ENCODE measurements at regions not wholly inside any gene's neighbourhood (a gene's known extent, or its start where the extent isn't known, plus 50 kb on each side); places are given as distances from the start of the nearest gene placed in this dataset.

DNA sequence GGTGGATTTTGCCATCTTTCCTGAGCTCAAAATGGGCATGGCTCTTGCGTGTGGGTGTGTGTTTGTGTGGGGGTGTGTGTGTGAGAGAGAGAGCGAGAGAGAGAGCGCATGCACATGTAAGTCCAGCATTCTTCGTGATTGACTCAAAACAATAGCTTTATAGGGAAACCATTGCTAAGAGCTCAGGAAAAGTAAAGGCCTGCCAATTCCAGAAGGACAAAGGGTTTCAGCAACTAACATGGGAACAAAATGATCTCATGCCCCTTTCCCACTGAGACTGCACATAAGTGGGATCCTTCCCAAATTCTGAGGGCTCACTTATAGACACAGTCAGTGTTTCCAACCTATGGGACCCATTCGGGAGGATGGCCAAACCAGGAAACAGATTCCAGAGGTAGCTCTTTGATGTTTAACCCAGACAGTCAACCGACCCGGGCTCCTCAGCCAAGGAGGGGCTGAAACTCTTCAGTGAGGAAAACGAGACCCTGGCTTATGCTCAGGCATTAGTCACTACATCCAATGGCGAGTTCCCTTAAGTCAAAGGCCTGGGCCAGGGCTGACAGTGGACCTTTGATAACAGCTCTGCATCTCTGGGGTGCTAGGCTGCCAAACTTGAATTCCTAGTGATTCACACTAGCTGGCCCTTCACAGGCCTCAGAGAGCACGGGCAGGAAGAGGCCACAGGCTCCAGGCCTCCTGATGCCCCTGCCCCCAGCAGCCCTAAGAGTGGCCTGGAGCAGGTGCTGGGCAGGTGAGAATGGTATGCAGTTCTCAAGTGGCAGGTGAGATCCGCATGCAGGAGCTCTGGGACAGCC lies 305.0 kb upstream of the C2CD4B start:
- Mint-ChIP-seq H3K9me3 (no peaks in the 10 kb centered on the region), H3K36me3 (no peaks in the 10 kb centered on the region), H3K27ac (no peak overlapping the region), H3K4me1 (peaks cover 5 to 6% of the 10 kb centered on the region in 2 donors), H3K4me3 (no peak overlapping the region), H3K27me3 (peaks cover 4 to 7% of the 10 kb centered on the region in 2 donors)
- ATAC-seq (replicated peaks): no peak
- no peak for DNase-seq

DNA sequence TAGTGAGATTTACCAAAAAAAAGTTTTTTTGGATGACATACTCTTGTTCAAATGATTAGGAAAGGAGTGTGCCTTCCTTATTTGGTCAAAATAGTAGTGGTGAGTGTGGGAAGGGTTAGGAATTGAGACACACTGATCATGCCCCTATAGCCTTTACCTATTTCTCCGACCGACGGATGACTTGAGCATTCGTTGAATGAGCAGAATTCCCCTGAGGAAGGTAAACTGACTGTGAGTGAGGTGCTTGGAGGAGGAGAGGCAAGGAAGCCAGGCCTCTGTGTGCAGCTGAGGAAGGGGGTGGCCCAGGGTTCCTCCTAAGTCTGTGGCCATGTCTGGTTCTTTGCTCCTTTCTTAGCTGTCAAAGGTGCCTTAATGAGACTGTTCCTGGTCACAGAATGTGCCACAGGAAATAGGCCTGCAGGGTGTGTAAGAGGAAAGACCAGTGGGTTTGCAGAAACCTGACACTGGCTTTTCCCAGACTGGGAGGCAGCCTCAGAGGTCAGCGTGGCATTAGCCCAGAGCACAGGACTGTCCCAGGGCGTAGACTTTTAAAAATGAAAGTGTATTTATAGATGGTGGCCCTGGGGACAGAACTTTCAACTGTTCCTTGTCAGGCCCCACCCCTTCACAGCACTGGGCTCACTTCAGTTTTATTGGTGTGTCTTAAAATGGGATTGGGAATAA lies 307.7 kb upstream of the C2CD4B start:
- Mint-ChIP-seq H3K9me3 (no peaks in the 10 kb centered on the region), H3K27ac (no peak overlapping the region), H3K27me3 (no peaks in the 10 kb centered on the region), H3K4me1 (peaks cover 5 to 6% of the 10 kb centered on the region in 2 donors), H3K36me3 (no peaks in the 10 kb centered on the region), H3K4me3 (no peak overlapping the region)
- DNase-seq (no peak), ATAC-seq (replicated peaks) (peak; percentile 48 to 61)

DNA sequence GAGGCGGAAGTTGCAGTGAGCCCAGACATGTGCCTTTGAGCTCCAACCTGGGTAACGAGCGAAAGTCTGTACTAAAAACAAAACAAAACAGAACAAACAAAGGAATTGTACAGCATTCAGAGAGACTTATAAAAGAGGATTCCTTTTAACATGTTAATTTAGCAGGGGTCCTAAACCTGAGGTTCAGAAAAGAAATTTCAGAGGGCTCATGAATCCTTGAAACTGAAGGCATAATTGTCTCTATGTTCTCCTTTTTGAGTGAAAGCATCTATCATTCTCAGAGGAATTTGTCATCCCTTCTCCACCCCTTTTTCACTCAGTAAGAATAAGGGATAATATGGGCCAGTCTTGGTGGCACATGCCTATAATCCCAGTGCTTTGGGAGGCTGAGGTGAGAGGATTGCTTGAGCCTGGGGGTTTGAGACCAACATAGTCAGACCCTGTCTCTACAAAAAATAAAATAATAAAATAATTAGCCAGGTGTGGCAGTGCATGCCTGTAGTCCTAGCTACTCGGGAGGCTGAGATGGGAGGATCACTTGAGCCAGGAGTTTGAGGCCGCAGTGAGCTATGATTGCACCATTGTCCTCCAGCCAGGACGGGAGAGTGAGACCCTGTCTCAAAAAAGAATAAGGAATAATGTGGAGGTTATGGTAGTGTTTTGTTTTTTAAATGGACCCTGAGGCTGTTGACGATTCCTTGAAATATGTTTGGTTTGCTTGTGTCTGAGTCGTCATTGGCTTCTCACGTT lies 309.1 kb upstream of the C2CD4B start:
- no peak for ATAC-seq (replicated peaks)
- Mint-ChIP-seq H3K4me1 (peaks cover 5 to 6% of the 10 kb centered on the region in 2 donors), H3K27me3 (no peaks in the 10 kb centered on the region), H3K4me3 (no peak overlapping the region), H3K9me3 (no peaks in the 10 kb centered on the region), H3K27ac (no peak overlapping the region), H3K36me3 (no peaks in the 10 kb centered on the region)
- no peak for DNase-seq

- Mint-ChIP-seq H3K36me3 (no peaks in the 10 kb centered on the region), H3K27me3 (no peaks in the 10 kb centered on the region), H3K4me1 (peaks cover 5 to 6% of the 10 kb centered on the region in 2 donors), H3K4me3 (no peak overlapping the region), H3K9me3 (no peaks in the 10 kb centered on the region), H3K27ac (no peak overlapping the region)
- DNase-seq (no peak), ATAC-seq (replicated peaks) (peak in 1 of 2 donors; percentile 29)
These were observed 309.7 kb upstream of the C2CD4B start for GRCh38 chr15:62474771-62475124.

GRCh38 chr15:62475591-62475990 lies 310.5 kb upstream of the C2CD4B start:
- H3K4me1 Mint-ChIP-seq: peaks cover 5 to 6% of the 10 kb centered on the region in 2 donors
- H3K27me3 Mint-ChIP-seq: no peaks in the 10 kb centered on the region
- H3K4me3 Mint-ChIP-seq: no peak overlapping the region
- no peaks in the 10 kb centered on the region for H3K36me3 Mint-ChIP-seq
- no peak overlapping the region for H3K27ac Mint-ChIP-seq
- H3K9me3 Mint-ChIP-seq: no peaks in the 10 kb centered on the region
- DNase-seq: no peak
- no peak for ATAC-seq (replicated peaks)

DNA sequence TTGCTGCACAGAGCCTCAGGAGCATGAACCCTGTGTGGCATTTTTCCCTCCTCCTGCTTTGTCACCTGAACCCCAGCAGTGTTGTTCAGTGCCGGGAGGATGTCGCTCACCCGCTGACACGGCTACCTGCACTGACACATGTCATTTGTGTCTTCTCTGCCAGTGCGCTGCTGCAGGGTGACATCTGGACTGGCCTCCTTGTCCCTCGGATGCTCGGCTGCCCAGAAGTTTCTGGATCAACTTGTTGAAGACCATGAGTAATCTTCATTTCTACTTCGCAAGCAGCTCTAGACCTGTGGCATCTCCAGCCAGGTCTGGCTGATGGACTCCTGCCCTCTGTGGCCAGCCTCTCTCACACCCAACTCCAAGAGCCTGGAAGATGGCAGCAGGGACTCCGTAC lies 311.1 kb upstream of the C2CD4B start:
- no peak for ATAC-seq (replicated peaks)
- H3K36me3 Mint-ChIP-seq: no peaks in the 10 kb centered on the region
- H3K9me3 Mint-ChIP-seq: no peaks in the 10 kb centered on the region
- no peaks in the 10 kb centered on the region for H3K27me3 Mint-ChIP-seq
- H3K27ac Mint-ChIP-seq: no peak overlapping the region
- H3K4me3 Mint-ChIP-seq: no peak overlapping the region
- DNase-seq: no peak
- H3K4me1 Mint-ChIP-seq: peaks cover 5 to 6% of the 10 kb centered on the region in 2 donors

DNA sequence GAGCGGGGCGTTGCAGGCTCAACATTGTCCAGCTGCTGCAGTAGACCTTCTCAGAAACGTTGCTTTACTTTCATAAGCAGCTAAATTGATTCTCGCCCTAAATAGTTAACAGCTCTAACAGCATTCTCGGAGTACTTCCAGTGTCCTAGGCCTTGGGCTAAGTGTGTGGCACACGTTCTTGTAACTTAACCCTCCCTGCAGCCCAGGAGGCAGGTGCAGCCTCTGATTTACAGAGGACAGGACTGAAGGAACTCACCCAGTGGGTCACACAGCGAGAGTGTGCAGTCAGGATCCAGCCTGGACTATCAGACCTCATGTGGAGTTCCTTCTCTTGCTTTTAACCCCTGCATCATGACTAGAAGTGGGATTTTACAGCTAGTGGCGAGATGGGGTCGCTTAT lies 312.8 kb upstream of the C2CD4B start:
- H3K27ac Mint-ChIP-seq: no peak overlapping the region
- H3K36me3 Mint-ChIP-seq: no peaks in the 10 kb centered on the region
- DNase-seq (no peak), ATAC-seq (replicated peaks) (no peak)
- no peaks in the 10 kb centered on the region for H3K9me3 Mint-ChIP-seq
- H3K27me3 Mint-ChIP-seq: no peaks in the 10 kb centered on the region
- no peak overlapping the region for H3K4me3 Mint-ChIP-seq
- H3K4me1 Mint-ChIP-seq: peaks cover 2 to 6% of the 10 kb centered on the region in 2 donors

DNA sequence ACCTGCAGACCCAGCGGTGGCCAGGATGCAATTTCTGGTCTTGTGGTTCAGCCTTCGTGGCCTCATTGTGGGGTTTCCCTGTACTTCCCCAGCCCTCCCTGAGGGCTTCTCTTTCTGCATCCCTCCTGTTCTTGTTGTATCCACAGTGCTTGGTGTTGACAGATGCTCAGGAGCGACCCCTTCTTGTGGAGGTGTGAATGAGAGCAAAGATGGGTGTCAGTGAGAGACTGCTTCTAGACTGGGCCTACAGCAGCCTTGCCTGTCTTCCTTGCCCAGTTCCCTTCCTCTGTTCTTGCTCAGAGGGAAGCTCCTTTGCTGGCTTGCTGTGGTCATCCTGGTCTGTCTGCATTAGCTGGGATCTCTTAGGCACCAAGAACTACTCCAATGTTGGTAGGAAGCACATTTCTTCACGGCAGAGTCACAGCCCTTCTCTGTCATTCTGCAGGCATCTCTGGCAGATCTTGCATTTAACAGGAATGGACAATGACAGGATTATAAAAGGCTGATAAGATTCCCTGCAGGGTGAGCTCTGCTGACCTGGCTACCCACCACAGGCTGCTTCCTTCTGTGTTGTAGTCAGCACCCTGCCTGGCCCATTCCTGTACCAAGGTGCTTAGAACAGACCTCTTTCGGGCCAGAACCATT lies 317.8 kb upstream of the C2CD4B start:
- H3K36me3 Mint-ChIP-seq: no peaks in the 10 kb centered on the region
- H3K4me3 Mint-ChIP-seq: no peak overlapping the region
- H3K27ac Mint-ChIP-seq: no peak overlapping the region
- H3K27me3 Mint-ChIP-seq: peaks cover 5 to 8% of the 10 kb centered on the region in 2 donors
- H3K4me1 Mint-ChIP-seq: peaks cover 0 to 4% of the 10 kb centered on the region in 2 donors
- DNase-seq (peak; percentile 65), ATAC-seq (replicated peaks) (peak; percentile 95 to 97)
- H3K9me3 Mint-ChIP-seq: no peaks in the 10 kb centered on the region

GRCh38 chr15:62483814-62484213 lies 318.7 kb upstream of the C2CD4B start:
- no peak overlapping the region for H3K27ac Mint-ChIP-seq
- H3K4me1 Mint-ChIP-seq: peaks cover 0 to 4% of the 10 kb centered on the region in 2 donors
- ATAC-seq (replicated peaks) (no peak), DNase-seq (no peak)
- H3K4me3 Mint-ChIP-seq: no peak overlapping the region
- H3K9me3 Mint-ChIP-seq: no peaks in the 10 kb centered on the region
- no peaks in the 10 kb centered on the region for H3K36me3 Mint-ChIP-seq
- peaks cover 5 to 8% of the 10 kb centered on the region in 2 donors for H3K27me3 Mint-ChIP-seq

DNA sequence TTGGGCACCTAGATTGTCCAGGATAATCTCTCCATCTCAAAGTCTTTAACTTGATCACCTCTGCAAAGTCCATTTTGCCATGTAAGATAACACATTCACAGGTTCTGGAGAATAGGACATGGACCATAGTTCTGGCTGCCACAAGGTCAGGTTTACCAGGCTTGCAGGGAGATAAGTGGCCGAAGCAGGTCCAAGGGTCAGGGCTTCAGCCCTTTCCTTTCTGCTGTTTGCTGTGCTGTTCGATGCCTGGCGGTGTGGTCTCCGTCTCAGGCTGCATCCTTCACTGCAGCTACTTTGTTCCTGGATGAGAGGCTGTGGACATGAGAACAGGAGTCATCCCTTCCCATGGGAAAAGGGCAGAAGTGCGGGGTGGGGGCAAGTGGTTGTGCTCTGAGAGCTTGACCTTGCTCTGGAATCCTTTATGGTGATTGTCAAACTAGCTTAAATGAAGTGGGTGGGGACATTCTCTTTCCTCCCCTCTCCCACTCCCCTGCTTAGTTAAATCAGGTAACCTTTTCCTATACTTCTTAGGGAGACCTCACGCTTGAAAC lies 320.2 kb upstream of the C2CD4B start:
- H3K27me3 Mint-ChIP-seq: peaks cover 5 to 8% of the 10 kb centered on the region in 2 donors
- no peak overlapping the region for H3K27ac Mint-ChIP-seq
- H3K9me3 Mint-ChIP-seq: no peaks in the 10 kb centered on the region
- no peaks in the 10 kb centered on the region for H3K36me3 Mint-ChIP-seq
- DNase-seq (no peak), ATAC-seq (replicated peaks) (no peak)
- H3K4me1 Mint-ChIP-seq: peaks cover 0 to 4% of the 10 kb centered on the region in 2 donors
- H3K4me3 Mint-ChIP-seq: no peak overlapping the region

- Mint-ChIP-seq H3K4me1 (peaks cover 0 to 4% of the 10 kb centered on the region in 2 donors), H3K27me3 (peaks cover 5 to 8% of the 10 kb centered on the region in 2 donors), H3K4me3 (no peak overlapping the region), H3K27ac (no peak overlapping the region), H3K9me3 (no peaks in the 10 kb centered on the region), H3K36me3 (no peaks in the 10 kb centered on the region)
- ATAC-seq (replicated peaks) (no peak), DNase-seq (no peak)
These were observed 321.0 kb upstream of the C2CD4B start for GRCh38 chr15:62486041-62486440.

DNA sequence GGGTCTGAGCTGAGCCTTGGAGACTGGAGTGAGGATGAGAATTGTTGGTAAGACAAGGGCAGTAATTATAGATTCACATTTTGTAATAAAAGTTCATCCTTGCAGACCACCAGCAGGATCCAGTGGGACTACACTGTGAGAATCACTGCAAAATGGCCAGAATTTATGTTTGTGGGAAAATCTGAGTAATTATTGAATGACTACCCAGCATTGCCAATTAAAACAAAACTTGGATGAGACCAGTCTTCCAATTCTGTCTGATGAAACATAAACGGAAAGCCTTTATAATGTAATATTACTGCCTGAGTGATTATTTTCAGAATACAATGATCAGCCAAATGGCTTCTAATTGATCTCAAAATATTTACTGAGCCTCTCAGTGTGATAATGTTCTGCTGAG lies 323.3 kb upstream of the C2CD4B start:
- H3K9me3 Mint-ChIP-seq: no peaks in the 10 kb centered on the region
- H3K4me1 Mint-ChIP-seq: no peaks in the 10 kb centered on the region
- peaks cover 5 to 13% of the 10 kb centered on the region in 2 donors for H3K27me3 Mint-ChIP-seq
- no peak overlapping the region for H3K4me3 Mint-ChIP-seq
- no peak overlapping the region for H3K27ac Mint-ChIP-seq
- no peaks in the 10 kb centered on the region for H3K36me3 Mint-ChIP-seq
- no peak for ATAC-seq (replicated peaks)
- DNase-seq: no peak

DNA sequence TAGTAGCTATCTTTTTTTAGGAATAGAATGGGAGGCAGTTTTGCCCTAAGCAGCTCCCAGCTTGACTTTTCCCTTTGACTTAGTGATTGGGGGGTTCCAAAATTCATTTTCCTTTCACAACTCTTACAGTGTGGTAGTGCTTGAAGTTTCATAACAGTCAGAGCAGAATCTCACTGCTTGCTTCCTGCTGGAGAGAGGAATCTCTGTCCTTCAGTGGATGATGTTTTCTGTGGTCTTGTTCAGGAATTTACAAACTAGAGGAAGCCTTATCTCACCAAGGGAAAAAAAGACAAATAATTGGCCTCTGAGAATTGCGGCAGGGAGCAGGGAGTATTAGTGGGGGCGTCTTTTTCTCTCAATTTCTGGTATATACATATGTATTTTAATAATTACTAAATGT lies 326.6 kb upstream of the C2CD4B start:
- Mint-ChIP-seq H3K9me3 (no peaks in the 10 kb centered on the region), H3K27ac (no peak overlapping the region), H3K4me3 (no peak overlapping the region), H3K36me3 (no peaks in the 10 kb centered on the region), H3K27me3 (peaks cover 0 to 9% of the 10 kb centered on the region in 2 donors), H3K4me1 (no peaks in the 10 kb centered on the region)
- ATAC-seq (replicated peaks) (no peak), DNase-seq (no peak)

- Mint-ChIP-seq H3K27ac (no peak overlapping the region), H3K9me3 (no peaks in the 10 kb centered on the region), H3K4me3 (no peak overlapping the region), H3K27me3 (peaks cover 0 to 9% of the 10 kb centered on the region in 2 donors), H3K36me3 (no peaks in the 10 kb centered on the region), H3K4me1 (no peaks in the 10 kb centered on the region)
- DNase-seq (no peak), ATAC-seq (replicated peaks) (no peak)
These were observed 327.8 kb upstream of the C2CD4B start for GRCh38 chr15:62492900-62493299.
